ENCODE measurements at regions not wholly inside any gene's neighbourhood (a gene's known extent, or its start where the extent isn't known, plus 50 kb on each side); places are given as distances from the start of the nearest gene placed in this dataset.

DNA sequence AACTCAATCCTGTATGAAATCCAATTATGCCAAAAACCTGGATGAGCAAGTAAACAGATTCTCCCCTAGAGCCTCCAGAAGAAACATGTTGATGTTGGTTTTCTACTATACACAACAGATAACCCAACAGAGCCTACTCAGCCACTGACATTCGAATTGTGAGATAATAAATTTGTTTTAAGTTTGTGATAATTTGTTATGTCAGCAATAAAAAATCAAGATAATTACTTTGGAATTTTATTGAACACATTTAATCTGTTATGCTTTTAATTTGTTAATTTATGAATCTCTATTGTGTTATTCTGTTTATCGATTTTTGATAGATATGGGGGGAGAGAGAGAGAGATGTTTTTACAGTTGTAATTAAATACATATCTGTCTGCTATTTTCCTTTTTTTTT, 1016.1 kb upstream of the PCDH7 start:
- Histone ChIP-seq H3K36me3 (no peaks in the 10 kb centered on the region), H3K4me3 (no peak overlapping the region), H3K27me3 (no peaks in the 10 kb centered on the region), H3K9me3 (peaks cover 0 to 22% (median 10%) of the 10 kb centered on the region in 4 donors), H3K27ac (no peak overlapping the region), H3K4me1 (no peaks in the 10 kb centered on the region)
- intact Hi-C loops (cut with DNase I; ENCODE audit: low total_unique reads): no loop called here
- DNase-seq: no peak
- WGBS, 5 donors: 62 to 81% (median 72%) methylated on average over 2 of the region's 2 CpGs
- TF ChIP-seq EP300 (IDR thresholded peaks at IDR 0.05) (no peak), POLR2A (IDR thresholded peaks at IDR 0.05) (no peak), CTCF (IDR thresholded peaks at IDR 0.05) (no peak), POLR2AphosphoS5 (IDR thresholded peaks at IDR 0.05) (no peak)

DNA sequence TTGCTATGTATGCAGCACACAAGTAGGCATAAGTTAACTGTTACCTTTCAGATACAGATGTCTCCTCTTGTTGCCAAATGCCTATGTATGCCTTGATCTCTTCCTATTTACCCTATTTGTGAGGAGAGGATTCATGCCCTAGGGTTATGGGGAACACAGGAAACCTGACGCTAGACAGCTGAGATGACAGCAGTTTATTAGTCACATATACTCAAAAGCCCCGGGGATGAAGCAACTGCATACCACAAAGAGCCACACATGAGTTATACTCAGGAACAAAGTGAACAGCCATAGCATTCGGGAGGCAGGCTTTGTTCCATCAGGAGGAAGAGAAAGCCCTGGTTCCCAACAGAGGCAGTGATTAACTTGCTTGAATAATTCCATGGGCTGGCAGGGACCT, 1011.7 kb upstream of the PCDH7 start:
- no peak overlapping the region for H3K4me3 ChIP-seq
- H3K9me3 ChIP-seq: peaks cover 0 to 13% (median 10%) of the 10 kb centered on the region in 4 donors
- no peak for TF ChIP-seq CTCF (IDR thresholded peaks at IDR 0.05)
- TF ChIP-seq EP300 (IDR thresholded peaks at IDR 0.05): no peak
- no peak for TF ChIP-seq POLR2A (IDR thresholded peaks at IDR 0.05)
- no peak for TF ChIP-seq POLR2AphosphoS5 (IDR thresholded peaks at IDR 0.05)
- H3K4me1 ChIP-seq: no peaks in the 10 kb centered on the region
- H3K36me3 ChIP-seq: no peaks in the 10 kb centered on the region
- DNase-seq: no peak
- WGBS, 5 donors: 79 to 91% (median 82%) methylated on average over 3 of the region's 3 CpGs
- intact Hi-C loops (cut with DNase I; ENCODE audit: low total_unique reads): no loop called here
- H3K27ac ChIP-seq: no peak overlapping the region
- H3K27me3 ChIP-seq: no peaks in the 10 kb centered on the region

DNA sequence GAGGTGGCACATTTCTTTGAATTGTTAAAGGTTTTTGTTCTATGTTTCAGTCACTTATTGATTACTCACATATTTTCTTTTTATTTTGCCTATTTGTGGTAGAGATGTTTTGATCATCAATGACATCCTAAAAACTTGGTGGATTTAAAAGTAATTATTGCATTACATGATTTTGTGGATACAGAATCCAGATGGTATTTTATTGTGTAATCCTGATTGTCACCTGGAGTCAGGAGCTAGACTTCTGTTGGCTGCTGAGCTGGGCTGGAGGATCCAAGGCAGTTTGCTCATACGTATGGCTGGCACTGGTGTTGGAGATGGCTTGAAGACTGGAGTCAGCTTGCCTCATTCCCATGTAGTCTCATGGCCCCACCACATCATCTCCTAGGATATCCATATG, 1009.6 kb upstream of the PCDH7 start:
- no peak for DNase-seq
- H3K36me3 ChIP-seq: no peaks in the 10 kb centered on the region
- no peak overlapping the region for H3K27ac ChIP-seq
- no peak overlapping the region for H3K4me3 ChIP-seq
- peaks cover 0 to 13% (median 10%) of the 10 kb centered on the region in 4 donors for H3K9me3 ChIP-seq
- no peaks in the 10 kb centered on the region for H3K27me3 ChIP-seq
- no peak for TF ChIP-seq POLR2A (IDR thresholded peaks at IDR 0.05)
- TF ChIP-seq POLR2AphosphoS5 (IDR thresholded peaks at IDR 0.05): no peak
- no peak for TF ChIP-seq EP300 (IDR thresholded peaks at IDR 0.05)
- TF ChIP-seq CTCF (IDR thresholded peaks at IDR 0.05): no peak
- no peaks in the 10 kb centered on the region for H3K4me1 ChIP-seq
- intact Hi-C loops (cut with DNase I; ENCODE audit: low total_unique reads): no loop called here
- WGBS, 5 donors: 90 to 100% (median 94%) methylated on average over 1 of the region's 1 CpG

GRCh38 chr4:29711226-29711625, 1008.9 kb upstream of the PCDH7 start:
- 59 to 68% (median 62%) methylated on average over 2 of the region's 2 CpGs for WGBS, 5 donors
- H3K36me3 ChIP-seq: no peaks in the 10 kb centered on the region
- TF ChIP-seq POLR2AphosphoS5 (IDR thresholded peaks at IDR 0.05) (no peak), POLR2A (IDR thresholded peaks at IDR 0.05) (no peak), CTCF (IDR thresholded peaks at IDR 0.05) (no peak), EP300 (IDR thresholded peaks at IDR 0.05) (no peak)
- no peaks in the 10 kb centered on the region for H3K27me3 ChIP-seq
- no peaks in the 10 kb centered on the region for H3K4me1 ChIP-seq
- H3K27ac ChIP-seq: no peak overlapping the region
- peaks cover 0 to 12% (median 8%) of the 10 kb centered on the region in 4 donors for H3K9me3 ChIP-seq
- no peak overlapping the region for H3K4me3 ChIP-seq
- intact Hi-C loops (cut with DNase I; ENCODE audit: low total_unique reads): no loop called here
- no peak for DNase-seq
